Vagina (tissue), 2 donors: ENCODE measurements at regions not wholly inside any gene's neighbourhood (a gene's known extent, or its start where the extent isn't known, plus 50 kb on each side); places are given as distances from the start of the nearest gene placed in this dataset.

ENCODE experiments used
- DNase-seq, 2 donors: peaks; one replicate each; pipeline ENCODE4 v3.0.0-alpha.2; 2017; ENCODE audit errors: extremely low spot score in 2 of 2
- H3K27ac ChIP-seq: fragments of 200-600 bp; sonication (generic); one replicate; pipeline ENCODE4 v1.5.1; 2019
- H3K27me3 ChIP-seq: fragments of 200-600 bp; sonication (generic); one replicate; pipeline ENCODE4 v1.5.1; 2019
- H3K36me3 ChIP-seq, 2 donors: fragments of 200-600 bp; sonication (generic); one replicate each; pipeline ENCODE4 v1.5.1; 2017 to 2019
- H3K4me1 ChIP-seq: fragments of 200-600 bp; sonication (generic); one replicate; pipeline ENCODE4 v1.5.1; 2019
- H3K4me3 ChIP-seq, 2 donors: fragments of 200-600 bp; sonication (generic); 1 replicate in 1 of 2; 2 replicates in 1 of 2; pipeline ENCODE4 v1.5.1; 2016 to 2019
- H3K9me3 ChIP-seq: fragments of 200-600 bp; sonication (generic); one replicate; pipeline ENCODE4 v1.5.1; 2019
- CTCF ChIP-seq, 3 experiments: fragments of 450-650 bp in 2 of 3; fragments of 200-600 bp in 1 of 3; sonication (generic) in 1 of 3; IDR thresholded peaks; one replicate each; pipeline ENCODE4 v1.5.1; 2017 to 2019; ENCODE audit warnings: antibody characterized with exemption in 3 of 3, mild to moderate bottlenecking in 2 of 3, moderate library complexity in 2 of 3
- POLR2A ChIP-seq, 2 donors: fragments of 450-650 bp; IDR thresholded peaks; one replicate each; pipeline ENCODE4 v1.6.1; 2017; ENCODE audit warnings: antibody characterized with exemption in 2 of 2, mild to moderate bottlenecking in 2 of 2, moderate library complexity in 2 of 2
- POLR2AphosphoS5 ChIP-seq, 2 donors: sonication (generic); formaldehyde crosslinking; IDR thresholded peaks; one replicate each; pipeline ENCODE4 v1.9.0; 2017; ENCODE audit warnings: antibody characterized with exemption in 2 of 2, mild to moderate bottlenecking in 2 of 2, low read depth in 1 of 2; ENCODE audit not compliant: insufficient read depth in 1 of 2
- intact Hi-C: fragments of 100-400 bp; cut with DNase I; formaldehyde crosslinking; loops from one replicate; pipeline ENCODE4 v1.15.1; 2023

GRCh38 chr11:128254941-128255340 is 332.4 kb downstream of the ETS1 start:
- TF ChIP-seq CTCF (IDR thresholded peaks at IDR 0.05) (no peak), POLR2A (IDR thresholded peaks at IDR 0.05) (no peak), POLR2AphosphoS5 (IDR thresholded peaks at IDR 0.05; ENCODE audit: insufficient read depth in 1 of 2, low read depth in 1 of 2) (no peak)
- H3K9me3 ChIP-seq = no peaks in the 10 kb centered on the region

GRCh38 chr11:128251140-128251539 is 336.2 kb downstream of the ETS1 start:
- H3K27ac ChIP-seq = no peak overlapping the region
- intact Hi-C loops = no loop called here
- TF ChIP-seq CTCF (IDR thresholded peaks at IDR 0.05) (no peak), POLR2A (IDR thresholded peaks at IDR 0.05) (no peak), POLR2AphosphoS5 (IDR thresholded peaks at IDR 0.05; ENCODE audit: insufficient read depth in 1 of 2, low read depth in 1 of 2) (no peak)
- no peaks in the 10 kb centered on the region for H3K36me3 ChIP-seq
- H3K4me3 ChIP-seq = no peak overlapping the region
- H3K9me3 ChIP-seq = no peaks in the 10 kb centered on the region
- H3K4me1 ChIP-seq = peaks cover 8% of the 10 kb centered on the region
- no peak for DNase-seq
- H3K27me3 ChIP-seq = no peaks in the 10 kb centered on the region

More at GRCh38 chr11:128254941-128255340, 332.4 kb downstream of the ETS1 start:
- DNase-seq = no peak
- no peaks in the 10 kb centered on the region for H3K27me3 ChIP-seq
- H3K27ac ChIP-seq = no peak overlapping the region
- intact Hi-C loops = no loop called here
- no peaks in the 10 kb centered on the region for H3K36me3 ChIP-seq
- no peak overlapping the region for H3K4me3 ChIP-seq
- H3K4me1 ChIP-seq = no peaks in the 10 kb centered on the region

GRCh38 chr11:128250482-128250881 is 336.9 kb downstream of the ETS1 start:
- Histone ChIP-seq H3K36me3 (no peaks in the 10 kb centered on the region), H3K9me3 (no peaks in the 10 kb centered on the region), H3K27ac (no peak overlapping the region), H3K4me1 (peaks cover 8% of the 10 kb centered on the region), H3K27me3 (no peaks in the 10 kb centered on the region), H3K4me3 (no peak overlapping the region)
- intact Hi-C loops = no loop called here
- TF ChIP-seq POLR2AphosphoS5 (IDR thresholded peaks at IDR 0.05; ENCODE audit: insufficient read depth in 1 of 2, low read depth in 1 of 2) (no peak), CTCF (IDR thresholded peaks at IDR 0.05) (no peak)
- no peak for DNase-seq

GRCh38 chr11:128246810-128247594 is 340.4 kb downstream of the ETS1 start:
- no peak for DNase-seq
- no peak overlapping the region for H3K4me3 ChIP-seq
- H3K27me3 ChIP-seq = no peaks in the 10 kb centered on the region
- no peaks in the 10 kb centered on the region for H3K9me3 ChIP-seq
- no peaks in the 10 kb centered on the region for H3K36me3 ChIP-seq
- H3K4me1 ChIP-seq = peaks cover 8% of the 10 kb centered on the region
- TF ChIP-seq POLR2AphosphoS5 (IDR thresholded peaks at IDR 0.05; ENCODE audit: insufficient read depth in 1 of 2, low read depth in 1 of 2) (no peak), CTCF (IDR thresholded peaks at IDR 0.05) (no peak), POLR2A (IDR thresholded peaks at IDR 0.05) (no peak)
- H3K27ac ChIP-seq = peak overlapping the region; percentile 49
- intact Hi-C loops = no loop called here

- Histone ChIP-seq H3K4me1 (peaks cover 8% of the 10 kb centered on the region), H3K4me3 (no peak overlapping the region), H3K27ac (peak overlapping the region; percentile 49), H3K9me3 (no peaks in the 10 kb centered on the region), H3K27me3 (no peaks in the 10 kb centered on the region), H3K36me3 (no peaks in the 10 kb centered on the region)
- TF ChIP-seq CTCF (IDR thresholded peaks at IDR 0.05) (no peak), POLR2A (IDR thresholded peaks at IDR 0.05) (no peak), POLR2AphosphoS5 (IDR thresholded peaks at IDR 0.05; ENCODE audit: insufficient read depth in 1 of 2, low read depth in 1 of 2) (no peak)
- intact Hi-C loops = no loop called here
- no peak for DNase-seq
Observed at GRCh38 chr11:128246364-128246801, 341.0 kb downstream of the ETS1 start.
